ENCODE measurements at regions not wholly inside any gene's neighbourhood (a gene's known extent, or its start where the extent isn't known, plus 50 kb on each side); places are given as distances from the start of the nearest gene placed in this dataset.

DNA sequence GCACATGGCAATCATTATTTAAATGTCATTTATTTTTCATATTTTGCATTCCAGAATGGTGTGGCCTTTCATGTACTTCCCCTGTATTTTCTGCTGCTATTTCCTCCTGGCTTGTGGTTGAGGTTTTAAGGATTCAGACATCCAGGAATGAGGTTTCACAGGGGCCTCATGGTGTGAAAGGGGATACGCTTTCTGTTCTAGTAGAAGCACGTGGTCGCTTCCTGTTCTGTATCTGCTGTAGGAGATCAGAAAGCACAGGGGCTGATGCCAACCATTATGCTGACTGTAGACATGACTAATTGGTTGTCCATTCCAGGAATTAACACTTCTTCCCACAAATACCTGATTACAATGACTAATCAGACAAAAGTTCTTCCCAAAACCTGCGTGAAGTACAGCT lies 405.9 kb downstream of the SHISA9 start:
- no peaks in the 10 kb centered on the region for H3K27me3 Mint-ChIP-seq (ENCODE audit: insufficient read depth, low read depth, poor library complexity)
- DNase-seq (ENCODE audit: low spot score), result no peak
- no peak overlapping the region for H3K4me3 Mint-ChIP-seq
- H3F3A ChIP-seq (replicated peaks; ENCODE audit: low read depth), result no peaks in the 10 kb centered on the region
- no peaks in the 10 kb centered on the region for H3K36me3 ChIP-seq (ENCODE audit: insufficient read depth)
- H4K20me1 ChIP-seq (replicated peaks; ENCODE audit: insufficient read depth), result no peaks in the 10 kb centered on the region
- no peaks in the 10 kb centered on the region for H3K9me2 ChIP-seq (ENCODE audit: insufficient read depth)
- TF ChIP-seq EZH2 (IDR thresholded peaks at IDR 0.05; ENCODE audit: low read depth, unreplicated experiment), result no peak
- no peak for TF ChIP-seq CTCF (conservative IDR thresholded peaks at IDR 0.05; ENCODE audit: low read depth in 2 of 2)
- TF ChIP-seq ZNF114 (CRISPR knock-in tag; IDR thresholded peaks at IDR 0.05), result no peak
- TF ChIP-seq, protein P1, sequence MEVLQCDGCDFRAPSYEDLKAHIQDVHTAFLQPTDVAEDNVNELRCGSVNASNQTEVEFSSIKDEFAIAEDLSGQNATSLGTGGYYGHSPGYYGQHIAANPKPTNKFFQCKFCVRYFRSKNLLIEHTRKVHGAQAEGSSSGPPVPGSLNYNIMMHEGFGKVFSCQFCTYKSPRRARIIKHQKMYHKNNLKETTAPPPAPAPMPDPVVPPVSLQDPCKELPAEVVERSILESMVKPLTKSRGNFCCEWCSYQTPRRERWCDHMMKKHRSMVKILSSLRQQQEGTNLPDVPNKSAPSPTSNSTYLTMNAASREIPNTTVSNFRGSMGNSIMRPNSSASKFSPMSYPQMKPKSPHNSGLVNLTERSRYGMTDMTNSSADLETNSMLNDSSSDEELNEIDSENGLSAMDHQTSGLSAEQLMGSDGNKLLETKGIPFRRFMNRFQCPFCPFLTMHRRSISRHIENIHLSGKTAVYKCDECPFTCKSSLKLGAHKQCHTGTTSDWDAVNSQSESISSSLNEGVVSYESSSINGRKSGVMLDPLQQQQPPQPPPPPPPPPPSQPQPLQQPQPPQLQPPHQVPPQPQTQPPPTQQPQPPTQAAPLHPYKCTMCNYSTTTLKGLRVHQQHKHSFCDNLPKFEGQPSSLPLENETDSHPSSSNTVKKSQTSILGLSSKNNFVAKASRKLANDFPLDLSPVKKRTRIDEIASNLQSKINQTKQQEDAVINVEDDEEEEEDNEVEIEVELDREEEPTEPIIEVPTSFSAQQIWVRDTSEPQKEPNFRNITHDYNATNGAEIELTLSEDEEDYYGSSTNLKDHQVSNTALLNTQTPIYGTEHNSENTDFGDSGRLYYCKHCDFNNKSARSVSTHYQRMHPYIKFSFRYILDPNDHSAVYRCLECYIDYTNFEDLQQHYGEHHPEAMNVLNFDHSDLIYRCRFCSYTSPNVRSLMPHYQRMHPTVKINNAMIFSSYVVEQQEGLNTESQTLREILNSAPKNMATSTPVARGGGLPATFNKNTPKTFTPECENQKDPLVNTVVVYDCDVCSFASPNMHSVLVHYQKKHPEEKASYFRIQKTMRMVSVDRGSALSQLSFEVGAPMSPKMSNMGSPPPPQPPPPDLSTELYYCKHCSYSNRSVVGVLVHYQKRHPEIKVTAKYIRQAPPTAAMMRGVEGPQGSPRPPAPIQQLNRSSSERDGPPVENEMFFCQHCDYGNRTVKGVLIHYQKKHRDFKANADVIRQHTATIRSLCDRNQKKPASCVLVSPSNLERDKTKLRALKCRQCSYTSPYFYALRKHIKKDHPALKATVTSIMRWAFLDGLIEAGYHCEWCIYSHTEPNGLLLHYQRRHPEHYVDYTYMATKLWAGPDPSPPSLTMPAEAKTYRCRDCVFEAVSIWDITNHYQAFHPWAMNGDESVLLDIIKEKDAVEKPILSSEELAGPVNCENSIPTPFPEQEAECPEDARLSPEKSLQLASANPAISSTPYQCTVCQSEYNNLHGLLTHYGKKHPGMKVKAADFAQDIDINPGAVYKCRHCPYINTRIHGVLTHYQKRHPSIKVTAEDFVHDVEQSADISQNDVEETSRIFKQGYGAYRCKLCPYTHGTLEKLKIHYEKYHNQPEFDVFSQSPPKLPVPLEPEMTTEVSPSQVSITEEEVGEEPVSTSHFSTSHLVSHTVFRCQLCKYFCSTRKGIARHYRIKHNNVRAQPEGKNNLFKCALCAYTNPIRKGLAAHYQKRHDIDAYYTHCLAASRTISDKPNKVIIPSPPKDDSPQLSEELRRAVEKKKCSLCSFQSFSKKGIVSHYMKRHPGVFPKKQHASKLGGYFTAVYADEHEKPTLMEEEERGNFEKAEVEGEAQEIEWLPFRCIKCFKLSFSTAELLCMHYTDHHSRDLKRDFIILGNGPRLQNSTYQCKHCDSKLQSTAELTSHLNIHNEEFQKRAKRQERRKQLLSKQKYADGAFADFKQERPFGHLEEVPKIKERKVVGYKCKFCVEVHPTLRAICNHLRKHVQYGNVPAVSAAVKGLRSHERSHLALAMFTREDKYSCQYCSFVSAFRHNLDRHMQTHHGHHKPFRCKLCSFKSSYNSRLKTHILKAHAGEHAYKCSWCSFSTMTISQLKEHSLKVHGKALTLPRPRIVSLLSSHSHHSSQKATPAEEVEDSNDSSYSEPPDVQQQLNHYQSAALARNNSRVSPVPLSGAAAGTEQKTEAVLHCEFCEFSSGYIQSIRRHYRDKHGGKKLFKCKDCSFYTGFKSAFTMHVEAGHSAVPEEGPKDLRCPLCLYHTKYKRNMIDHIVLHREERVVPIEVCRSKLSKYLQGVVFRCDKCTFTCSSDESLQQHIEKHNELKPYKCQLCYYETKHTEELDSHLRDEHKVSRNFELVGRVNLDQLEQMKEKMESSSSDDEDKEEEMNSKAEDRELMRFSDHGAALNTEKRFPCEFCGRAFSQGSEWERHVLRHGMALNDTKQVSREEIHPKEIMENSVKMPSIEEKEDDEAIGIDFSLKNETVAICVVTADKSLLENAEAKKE (CRISPR knock-in tag; IDR thresholded peaks at IDR 0.05), result no peak
- H3K4me3 ChIP-seq, result no peak overlapping the region
- no peaks in the 10 kb centered on the region for H3K4me1 ChIP-seq (ENCODE audit: insufficient read depth)
- no peak for ATAC-seq
- no peak overlapping the region for H3K4me2 ChIP-seq
- peaks cover 8% of the 10 kb centered on the region; the same call in 1 of the 3 replicates for H3K4me1 Mint-ChIP-seq
- no peak overlapping the region for H3K27ac ChIP-seq (ENCODE audit: low read depth)
- no peaks in the 10 kb centered on the region for H3K36me3 Mint-ChIP-seq (ENCODE audit: low read depth)
- no peak overlapping the region for H2AFZ ChIP-seq
- no peaks in the 10 kb centered on the region for H3K9me3 Mint-ChIP-seq
- H3K27ac Mint-ChIP-seq, result no peak overlapping the region
- H3K79me2 ChIP-seq (replicated peaks; ENCODE audit: insufficient read depth), result no peaks in the 10 kb centered on the region
- no peaks in the 10 kb centered on the region for H3K27me3 ChIP-seq (ENCODE audit: insufficient read depth)

- Mint-ChIP-seq H3K27ac (no peak overlapping the region), H3K4me3 (no peak overlapping the region), H3K27me3 (ENCODE audit: insufficient read depth, low read depth, poor library complexity) (no peaks in the 10 kb centered on the region), H3K4me1 (peaks cover 8% of the 10 kb centered on the region; the same call in 1 of the 3 replicates), H3K36me3 (ENCODE audit: low read depth) (no peaks in the 10 kb centered on the region), H3K9me3 (no peaks in the 10 kb centered on the region)
- Histone ChIP-seq H3K79me2 (replicated peaks; ENCODE audit: insufficient read depth) (no peaks in the 10 kb centered on the region), H3K27me3 (ENCODE audit: insufficient read depth) (no peaks in the 10 kb centered on the region), H3K4me2 (no peak overlapping the region), H3K9me2 (ENCODE audit: insufficient read depth) (no peaks in the 10 kb centered on the region), H3K36me3 (ENCODE audit: insufficient read depth) (no peaks in the 10 kb centered on the region), H3K4me1 (ENCODE audit: insufficient read depth) (no peaks in the 10 kb centered on the region), H4K20me1 (replicated peaks; ENCODE audit: insufficient read depth) (no peaks in the 10 kb centered on the region), H3K27ac (ENCODE audit: low read depth) (no peak overlapping the region), H2AFZ (no peak overlapping the region), H3F3A (replicated peaks; ENCODE audit: low read depth) (no peaks in the 10 kb centered on the region), H3K4me3 (no peak overlapping the region)
- DNase-seq (ENCODE audit: low spot score) (no peak), ATAC-seq (no peak)
- no peak for TF ChIP-seq ZNF114 (CRISPR knock-in tag; IDR thresholded peaks at IDR 0.05)
- TF ChIP-seq CTCF (conservative IDR thresholded peaks at IDR 0.05; ENCODE audit: low read depth in 2 of 2), result no peak
- TF ChIP-seq JUNB (IDR thresholded peaks at IDR 0.05; ENCODE audit: unreplicated experiment), result no peak
- TF ChIP-seq ZNF331 (CRISPR knock-in tag; IDR thresholded peaks at IDR 0.05; ENCODE audit: low read depth), result no peak
- no peak for TF ChIP-seq REST (IDR thresholded peaks at IDR 0.05; ENCODE audit: unreplicated experiment)
Observed at GRCh38 chr16:13307851-13308250, 406.5 kb downstream of the SHISA9 start.
